ENCODE measurements at regions not wholly inside any gene's neighbourhood (a gene's known extent, or its start where the extent isn't known, plus 50 kb on each side); places are given as distances from the start of the nearest gene placed in this dataset.

GRCh38 chr6:165758441-165758840 lies 95.4 kb upstream of the PDE10A start:
- DNase-seq (ENCODE audit: low read depth, low spot score) = no peak

- no peak for DNase-seq (ENCODE audit: low read depth, low spot score)
These were observed 92.5 kb upstream of the PDE10A start for GRCh38 chr6:165755583-165755982.

- no peak for DNase-seq (ENCODE audit: low read depth, low spot score)
These were observed 90.5 kb upstream of the PDE10A start for GRCh38 chr6:165753506-165753905.

- DNase-seq (ENCODE audit: low read depth, low spot score) = no peak
These were observed 89.4 kb upstream of the PDE10A start for GRCh38 chr6:165752451-165752850.

GRCh38 chr6:165751486-165751885 lies 88.4 kb upstream of the PDE10A start:
- no peak for DNase-seq (ENCODE audit: low read depth, low spot score)

GRCh38 chr6:165749163-165749562 lies 86.1 kb upstream of the PDE10A start:
- DNase-seq (ENCODE audit: low read depth, low spot score) = no peak

- no peak for DNase-seq (ENCODE audit: low read depth, low spot score)
These were observed 85.3 kb upstream of the PDE10A start for GRCh38 chr6:165748390-165748789.

GRCh38 chr6:165747963-165748362 lies 84.9 kb upstream of the PDE10A start:
- DNase-seq (ENCODE audit: low read depth, low spot score) = no peak

GRCh38 chr6:165746331-165746730 lies 83.3 kb upstream of the PDE10A start:
- DNase-seq (ENCODE audit: low read depth, low spot score) = no peak

- no peak for DNase-seq (ENCODE audit: low read depth, low spot score)
These were observed 82.5 kb upstream of the PDE10A start for GRCh38 chr6:165745492-165745891.

GRCh38 chr6:165744555-165745228 lies 81.7 kb upstream of the PDE10A start:
- no peak for DNase-seq (ENCODE audit: low read depth, low spot score)

- DNase-seq (ENCODE audit: low read depth, low spot score) = no peak
These were observed 80.4 kb upstream of the PDE10A start for GRCh38 chr6:165743366-165743898.

- DNase-seq (ENCODE audit: low read depth, low spot score) = no peak
These were observed 79.0 kb upstream of the PDE10A start for GRCh38 chr6:165742047-165742446.

- DNase-seq (ENCODE audit: low read depth, low spot score) = no peak
These were observed 74.4 kb upstream of the PDE10A start for GRCh38 chr6:165737396-165737795.

GRCh38 chr6:165735065-165735464 lies 72.0 kb upstream of the PDE10A start:
- no peak for DNase-seq (ENCODE audit: low read depth, low spot score)

- no peak for DNase-seq (ENCODE audit: low read depth, low spot score)
These were observed 70.4 kb upstream of the PDE10A start for GRCh38 chr6:165733489-165733791.

GRCh38 chr6:165732696-165733488 lies 69.9 kb upstream of the PDE10A start:
- DNase-seq (ENCODE audit: low read depth, low spot score) = no peak

- DNase-seq (ENCODE audit: low read depth, low spot score) = no peak
These were observed 66.4 kb upstream of the PDE10A start for GRCh38 chr6:165729307-165729936.

- no peak for DNase-seq (ENCODE audit: low read depth, low spot score)
These were observed 65.2 kb upstream of the PDE10A start for GRCh38 chr6:165728216-165728615.

- no peak for DNase-seq (ENCODE audit: low read depth, low spot score)
These were observed 63.9 kb upstream of the PDE10A start for GRCh38 chr6:165726965-165727381.

- no peak for DNase-seq (ENCODE audit: low read depth, low spot score)
These were observed 63.3 kb upstream of the PDE10A start for GRCh38 chr6:165726290-165726875.

GRCh38 chr6:165725201-165725600 lies 62.2 kb upstream of the PDE10A start:
- DNase-seq (ENCODE audit: low read depth, low spot score) = no peak

Measured in smooth muscle cell of the brain vasculature (primary cell).